ENCODE measurements at regions not wholly inside any gene's neighbourhood (a gene's known extent, or its start where the extent isn't known, plus 50 kb on each side); places are given as distances from the start of the nearest gene placed in this dataset.
"Not testable (repeated sequence)": the region's sequence is repeated elsewhere in the genome, so short reads cannot be mapped to it uniquely, and the experiment has no call there.

- DNase-seq: no peak
Observed at GRCh38 chr15:94845390-94845716, 614.0 kb downstream of the MCTP2 start.

- no peak for DNase-seq
Observed at GRCh38 chr15:94847325-94847724, 616.0 kb downstream of the MCTP2 start.

- no peak for DNase-seq
Observed at GRCh38 chr15:94848054-94848453, 616.7 kb downstream of the MCTP2 start.

GRCh38 chr15:94855018-94855408 is 623.7 kb downstream of the MCTP2 start:
- no peak for DNase-seq

- no peak for DNase-seq
Observed at GRCh38 chr15:94855409-94856266, 624.3 kb downstream of the MCTP2 start.

GRCh38 chr15:94856267-94856854 is 625.0 kb downstream of the MCTP2 start:
- DNase-seq: no peak

- DNase-seq: no peak
Observed at GRCh38 chr15:94857466-94857865, 626.1 kb downstream of the MCTP2 start.

GRCh38 chr15:94858011-94858410 is 626.6 kb downstream of the MCTP2 start:
- DNase-seq: no peak

- no peak for DNase-seq
Observed at GRCh38 chr15:94858449-94858848, 627.1 kb downstream of the MCTP2 start.

- DNase-seq: no peak
Observed at GRCh38 chr15:94858920-94859319, 627.6 kb downstream of the MCTP2 start.

- DNase-seq: no peak
Observed at GRCh38 chr15:94864600-94864999, 633.2 kb downstream of the MCTP2 start.

GRCh38 chr15:94868265-94868664 is 636.9 kb downstream of the MCTP2 start:
- DNase-seq: not testable (repeated sequence)

- no peak for DNase-seq
Observed at GRCh38 chr15:94875550-94875949, 644.2 kb downstream of the MCTP2 start.

GRCh38 chr15:94877833-94878232 is 646.5 kb downstream of the MCTP2 start:
- no peak for DNase-seq

- DNase-seq: no peak
Observed at GRCh38 chr15:94882071-94882712, 650.8 kb downstream of the MCTP2 start.

- DNase-seq: no peak
Observed at GRCh38 chr15:94887391-94887790, 656.0 kb downstream of the MCTP2 start.

- no peak for DNase-seq
Observed at GRCh38 chr15:94889153-94889552, 657.8 kb downstream of the MCTP2 start.

GRCh38 chr15:94893091-94893490 is 661.7 kb downstream of the MCTP2 start:
- DNase-seq: no peak

GRCh38 chr15:94894056-94894455 is 662.7 kb downstream of the MCTP2 start:
- no peak for DNase-seq

GRCh38 chr15:94909510-94909909 is 678.1 kb downstream of the MCTP2 start:
- no peak for DNase-seq

GRCh38 chr15:94910166-94910565 is 678.8 kb downstream of the MCTP2 start:
- DNase-seq: no peak

GRCh38 chr15:94912760-94913159 is 681.4 kb downstream of the MCTP2 start:
- DNase-seq: no peak

- no peak for DNase-seq
Observed at GRCh38 chr15:94917068-94917467, 685.7 kb downstream of the MCTP2 start.

GRCh38 chr15:94921936-94922335 is 690.6 kb downstream of the MCTP2 start:
- no peak for DNase-seq

Data from activated CD4-positive, alpha-beta T cell treated with anti-CD3 and anti-CD28 coated beads, Interleukin-2, amount 50 U/mL, for 1 hour (primary cell).